Astrocyte (in vitro differentiated cells and primary cell): ENCODE measurements at regions not wholly inside any gene's neighbourhood (a gene's known extent, or its start where the extent isn't known, plus 50 kb on each side); places are given as distances from the start of the nearest gene placed in this dataset.
A peak's percentile ranks its signal among the peaks of the same experiment; 100 is the strongest.

Source experiments
- DNase-seq: peaks from one replicate; pipeline ENCODE4 v3.0.0-alpha.2; 2010; ENCODE audit warnings: low read depth
- FAIRE-seq: peaks from 2 replicates; lab custom pipeline; 2011; peaks lifted over from hg19 to GRCh38; lab: Jason Lieb, UNC
- H2AFZ ChIP-seq: 2 replicates; pipeline ENCODE4 v1.6.0; 2012; ENCODE audit warnings: low read depth, low read length, inconsistent platforms
- H3K27ac ChIP-seq: 2 replicates; pipeline ENCODE4 v1.5.1; 2011; ENCODE audit warnings: low read depth, low read length, inconsistent platforms
- H3K27me3 ChIP-seq: 2 replicates; pipeline ENCODE4 v1.6.0; 2011; ENCODE audit warnings: low read length, inconsistent platforms; ENCODE audit not compliant: insufficient read depth
- H3K36me3 ChIP-seq: 2 replicates; pipeline ENCODE4 v1.5.1; 2011; ENCODE audit warnings: low read length, inconsistent platforms; ENCODE audit not compliant: insufficient read depth
- H3K4me1 ChIP-seq: 2 replicates; pipeline ENCODE4 v1.5.1; 2011; ENCODE audit warnings: low read length, inconsistent platforms; ENCODE audit not compliant: insufficient read depth
- H3K4me2 ChIP-seq: 2 replicates; pipeline ENCODE4 v1.6.0; 2012; ENCODE audit warnings: low read length, inconsistent platforms
- H3K4me3 ChIP-seq: 2 replicates; pipeline ENCODE4 v1.5.1; 2011; ENCODE audit warnings: low read depth, mild to moderate bottlenecking, low read length, inconsistent platforms; ENCODE audit not compliant: insufficient read depth
- H3K79me2 ChIP-seq: 2 replicates; pipeline ENCODE4 v1.6.0; 2012; ENCODE audit warnings: mild to moderate bottlenecking, low read length, inconsistent platforms; ENCODE audit not compliant: insufficient read depth
- H3K9ac ChIP-seq: 2 replicates; pipeline ENCODE4 v1.6.0; 2012; ENCODE audit warnings: mild to moderate bottlenecking, low read length, inconsistent platforms
- H3K9me3 ChIP-seq: 2 replicates; pipeline ENCODE4 v1.5.1; 2012; ENCODE audit warnings: low read depth, mild to moderate bottlenecking, low read length, inconsistent platforms; ENCODE audit not compliant: insufficient read depth
- H4K20me1 ChIP-seq: 2 replicates; pipeline ENCODE4 v1.6.0; 2012; ENCODE audit warnings: low read length, inconsistent platforms; ENCODE audit not compliant: insufficient read depth
- H3K27ac Mint-ChIP-seq: one replicate; pipeline ENCODE4 v1.8.0; 2021; ENCODE audit warnings: mild to moderate bottlenecking, mixed read lengths; ENCODE audit not compliant: unreplicated experiment
- H3K27me3 Mint-ChIP-seq: one replicate; pipeline ENCODE4 v1.8.0; 2021; ENCODE audit warnings: low read depth, mixed read lengths; ENCODE audit not compliant: unreplicated experiment
- H3K36me3 Mint-ChIP-seq: one replicate; pipeline ENCODE4 v1.8.0; 2021; ENCODE audit warnings: low read depth, mixed read lengths; ENCODE audit not compliant: unreplicated experiment
- H3K4me1 Mint-ChIP-seq: one replicate; pipeline ENCODE4 v1.8.0; 2021; ENCODE audit warnings: low read depth, mixed read lengths; ENCODE audit not compliant: unreplicated experiment
- H3K4me3 Mint-ChIP-seq: one replicate; pipeline ENCODE4 v1.8.0; 2021; ENCODE audit warnings: mild to moderate bottlenecking, moderate library complexity, mixed read lengths; ENCODE audit not compliant: unreplicated experiment
- H3K9me3 Mint-ChIP-seq: one replicate; pipeline ENCODE4 v1.8.0; 2021; ENCODE audit warnings: mild to moderate bottlenecking, mixed read lengths; ENCODE audit not compliant: unreplicated experiment
- EZH2 ChIP-seq: IDR thresholded peaks from 2 replicates; pipeline ENCODE4 v1.6.1; 2012; ENCODE audit warnings: mild to moderate bottlenecking, low read length, inconsistent platforms; ENCODE audit not compliant: insufficient read depth
- TF ChIP-seq, protein P1 (sequence below): IDR thresholded peaks from 2 replicates; pipeline ENCODE4 v1.5.1; 2011; ENCODE audit warnings: low read depth, mild to moderate bottlenecking, inconsistent platforms, low read length, moderate library complexity; ENCODE audit not compliant: insufficient read depth

DNA sequence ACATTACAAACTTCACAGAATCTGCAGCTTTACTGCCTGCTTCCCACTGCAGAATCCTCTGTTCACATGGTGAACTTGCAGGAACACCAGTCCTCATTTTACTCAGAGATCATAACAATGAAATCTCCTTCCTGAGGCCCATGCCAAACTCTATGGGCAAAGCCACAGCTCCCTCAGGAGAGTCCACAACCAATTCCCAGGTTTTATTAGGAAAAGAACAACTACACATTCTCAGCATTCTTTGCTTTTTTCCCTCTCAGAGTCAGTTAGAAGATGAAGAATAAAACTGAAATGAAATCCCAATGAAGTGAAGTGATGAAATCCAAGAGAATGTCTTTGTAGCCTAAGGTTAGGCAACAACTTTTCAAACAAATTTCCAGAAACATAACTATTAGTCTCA, 233.7 kb downstream of the DSEL start:
- TF ChIP-seq, protein P1, sequence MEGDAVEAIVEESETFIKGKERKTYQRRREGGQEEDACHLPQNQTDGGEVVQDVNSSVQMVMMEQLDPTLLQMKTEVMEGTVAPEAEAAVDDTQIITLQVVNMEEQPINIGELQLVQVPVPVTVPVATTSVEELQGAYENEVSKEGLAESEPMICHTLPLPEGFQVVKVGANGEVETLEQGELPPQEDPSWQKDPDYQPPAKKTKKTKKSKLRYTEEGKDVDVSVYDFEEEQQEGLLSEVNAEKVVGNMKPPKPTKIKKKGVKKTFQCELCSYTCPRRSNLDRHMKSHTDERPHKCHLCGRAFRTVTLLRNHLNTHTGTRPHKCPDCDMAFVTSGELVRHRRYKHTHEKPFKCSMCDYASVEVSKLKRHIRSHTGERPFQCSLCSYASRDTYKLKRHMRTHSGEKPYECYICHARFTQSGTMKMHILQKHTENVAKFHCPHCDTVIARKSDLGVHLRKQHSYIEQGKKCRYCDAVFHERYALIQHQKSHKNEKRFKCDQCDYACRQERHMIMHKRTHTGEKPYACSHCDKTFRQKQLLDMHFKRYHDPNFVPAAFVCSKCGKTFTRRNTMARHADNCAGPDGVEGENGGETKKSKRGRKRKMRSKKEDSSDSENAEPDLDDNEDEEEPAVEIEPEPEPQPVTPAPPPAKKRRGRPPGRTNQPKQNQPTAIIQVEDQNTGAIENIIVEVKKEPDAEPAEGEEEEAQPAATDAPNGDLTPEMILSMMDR: no peak
- no peak for TF ChIP-seq EZH2
- Mint-ChIP-seq H3K4me1 (peaks cover 7% of the 10 kb centered on the region), H3K27ac (peak overlapping the region; percentile 79), H3K9me3 (no peaks in the 10 kb centered on the region), H3K27me3 (peaks cover 3% of the 10 kb centered on the region), H3K4me3 (no peak overlapping the region), H3K36me3 (no peaks in the 10 kb centered on the region)
- Histone ChIP-seq H3K27me3 (no peaks in the 10 kb centered on the region), H3K79me2 (no peaks in the 10 kb centered on the region), H3K9ac (no peak overlapping the region), H3K9me3 (no peaks in the 10 kb centered on the region), H3K4me1 (no peaks in the 10 kb centered on the region), H2AFZ (peak overlapping the region; percentile 1), H3K27ac (no peak overlapping the region), H3K4me3 (no peak overlapping the region), H4K20me1 (no peaks in the 10 kb centered on the region), H3K4me2 (no peak overlapping the region), H3K36me3 (no peaks in the 10 kb centered on the region)
- FAIRE-seq (no peak), DNase-seq (peak; percentile 2)

DNA sequence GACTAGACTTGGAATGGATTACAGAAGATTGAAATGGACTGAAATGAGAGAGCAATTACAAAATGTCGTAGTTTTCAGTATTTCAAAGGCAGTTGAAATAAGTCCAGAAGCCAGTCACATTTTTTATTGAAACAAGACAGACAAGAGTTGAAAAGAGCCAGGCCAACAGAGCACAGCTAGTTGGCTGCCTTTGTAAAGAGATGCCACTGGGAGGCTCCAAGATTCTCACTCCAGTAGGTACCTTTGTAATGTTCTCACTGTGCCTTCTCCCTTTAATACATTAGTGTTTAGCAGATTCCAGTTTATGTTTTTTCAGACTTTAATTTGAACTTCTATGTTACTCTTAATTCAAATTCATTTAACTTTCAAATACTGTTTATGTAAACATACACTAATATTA, 234.8 kb downstream of the DSEL start:
- Mint-ChIP-seq H3K9me3 (no peaks in the 10 kb centered on the region), H3K27ac (no peak overlapping the region), H3K4me1 (peaks cover 7% of the 10 kb centered on the region), H3K4me3 (no peak overlapping the region), H3K27me3 (peaks cover under 1% of the 10 kb centered on the region), H3K36me3 (no peaks in the 10 kb centered on the region)
- TF ChIP-seq EZH2: no peak
- TF ChIP-seq, protein P1: no peak
- H4K20me1 ChIP-seq: no peaks in the 10 kb centered on the region
- H3K9ac ChIP-seq: no peak overlapping the region
- H3K4me2 ChIP-seq: no peak overlapping the region
- H3K36me3 ChIP-seq: no peaks in the 10 kb centered on the region
- H3K27ac ChIP-seq: no peak overlapping the region
- H3K9me3 ChIP-seq: no peaks in the 10 kb centered on the region
- no peaks in the 10 kb centered on the region for H3K4me1 ChIP-seq
- H3K79me2 ChIP-seq: no peaks in the 10 kb centered on the region
- no peak for FAIRE-seq
- H3K4me3 ChIP-seq: no peak overlapping the region
- no peak overlapping the region for H2AFZ ChIP-seq
- no peaks in the 10 kb centered on the region for H3K27me3 ChIP-seq
- DNase-seq: no peak

DNA sequence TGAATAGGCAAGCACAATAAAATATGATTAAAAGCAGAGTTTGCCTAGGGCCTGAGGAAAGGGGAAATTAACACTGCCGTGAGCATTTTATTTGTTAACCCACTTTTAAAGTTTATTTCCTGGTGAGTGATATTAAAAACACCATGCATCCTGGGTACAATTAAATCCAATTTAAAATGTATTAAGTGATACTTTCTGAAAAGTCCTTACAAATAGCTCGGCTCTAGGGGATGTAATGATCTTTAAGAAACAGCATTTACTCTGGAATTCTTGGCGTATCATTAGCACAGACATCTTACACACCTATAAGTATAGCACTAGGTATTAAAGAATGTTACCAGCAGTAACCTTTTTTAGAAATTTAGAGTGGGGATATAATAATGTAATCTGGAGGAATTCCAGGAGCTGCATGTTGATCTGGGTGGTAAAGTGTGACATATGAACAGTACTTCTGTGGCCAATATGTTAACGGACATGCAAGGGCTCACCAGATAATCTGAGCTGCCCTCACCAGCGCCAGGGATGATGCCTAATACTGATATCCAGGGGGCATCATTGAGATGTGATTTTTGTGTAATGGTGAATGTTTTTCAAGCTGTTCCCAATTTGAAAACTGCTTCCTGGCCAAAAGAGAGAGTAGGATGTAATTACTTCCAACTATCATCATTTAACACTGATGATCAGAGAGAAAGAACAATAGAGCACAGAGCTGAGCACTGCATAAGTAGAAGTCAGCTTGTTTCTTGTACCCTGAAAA, 235.9 kb downstream of the DSEL start:
- H3K27ac Mint-ChIP-seq: no peak overlapping the region
- H3K4me3 Mint-ChIP-seq: no peak overlapping the region
- no peaks in the 10 kb centered on the region for H3K27me3 Mint-ChIP-seq
- no peaks in the 10 kb centered on the region for H3K9me3 Mint-ChIP-seq
- no peaks in the 10 kb centered on the region for H3K36me3 Mint-ChIP-seq
- H3K4me3 ChIP-seq: no peak overlapping the region
- H3K79me2 ChIP-seq: no peaks in the 10 kb centered on the region
- no peaks in the 10 kb centered on the region for H3K36me3 ChIP-seq
- H3K4me1 ChIP-seq: no peaks in the 10 kb centered on the region
- TF ChIP-seq EZH2: no peak
- TF ChIP-seq, protein P1: no peak
- no peak overlapping the region for H3K9ac ChIP-seq
- DNase-seq (no peak), FAIRE-seq (no peak)
- H4K20me1 ChIP-seq: no peaks in the 10 kb centered on the region
- peaks cover 7% of the 10 kb centered on the region for H3K4me1 Mint-ChIP-seq
- no peak overlapping the region for H3K4me2 ChIP-seq
- H3K27me3 ChIP-seq: no peaks in the 10 kb centered on the region
- no peak overlapping the region for H3K27ac ChIP-seq
- no peak overlapping the region for H2AFZ ChIP-seq
- H3K9me3 ChIP-seq: no peaks in the 10 kb centered on the region
